WTC11 (cell line): ENCODE measurements at regions not wholly inside any gene's neighbourhood (a gene's known extent, or its start where the extent isn't known, plus 50 kb on each side); places are given as distances from the start of the nearest gene placed in this dataset.

ENCODE experiments used
- ATAC-seq: fragments of 200-7000 bp; cut with Tn5 transposase; 2 replicates; pipeline ENCODE4 v1.10.0; 2021; ENCODE audit warnings: mild to moderate bottlenecking, moderate library complexity
- CTCF ChIA-PET: fragments of 300-600 bp; sonication (Branson Sonifier 250); formaldehyde crosslinking; loops from one replicate; lab custom pipeline; 2021; ENCODE audit warnings: antibody characterized with exemption; lab: Charles Lee
- POLR2A ChIA-PET: fragments of 350-600 bp; sonication (Branson Sonifier 250); formaldehyde crosslinking; loops from one replicate; lab custom pipeline; 2021; ENCODE audit warnings: antibody characterized with exemption; lab: Charles Lee
- DNase-seq: peaks from one replicate; pipeline ENCODE4 v3.0.0; 2021; ENCODE audit warnings: low spot score
- H3K27ac Mint-ChIP-seq: 2 replicates; pipeline ENCODE4 v1.8.0; 2021; ENCODE audit warnings: mixed read lengths
- H3K27me3 Mint-ChIP-seq: 2 replicates; pipeline ENCODE4 v1.8.0; 2021; ENCODE audit warnings: low read depth, mild to moderate bottlenecking, moderate library complexity, mixed read lengths
- H3K36me3 Mint-ChIP-seq: 2 replicates; pipeline ENCODE4 v1.8.0; 2021; ENCODE audit warnings: mixed read lengths
- H3K4me1 Mint-ChIP-seq: 2 replicates; pipeline ENCODE4 v1.8.0; 2022; ENCODE audit warnings: mixed read lengths
- H3K4me3 Mint-ChIP-seq: 2 replicates; pipeline ENCODE4 v1.8.0; 2021; ENCODE audit warnings: mild to moderate bottlenecking, moderate library complexity, mixed read lengths
- H3K9me3 Mint-ChIP-seq: 2 replicates; pipeline ENCODE4 v1.8.0; 2021; ENCODE audit warnings: mixed read lengths
- CREB1 ChIP-seq: sonication (generic); formaldehyde crosslinking; IDR thresholded peaks from 2 replicates; pipeline ENCODE4 v1.8.0; 2023; ENCODE audit warnings: mild to moderate bottlenecking, missing genetic modification reagents
- EMX1 ChIP-seq: fragments of 250-450 bp; sonication (Bioruptor Pico); IDR thresholded peaks from 2 replicates; pipeline ENCODE4 v1.8.0; 2021; ENCODE audit warnings: mild to moderate bottlenecking
- FOXK1 ChIP-seq: sonication (generic); formaldehyde crosslinking; IDR thresholded peaks from 2 replicates; pipeline ENCODE4 v1.8.0; 2022; ENCODE audit warnings: mild to moderate bottlenecking, moderate library complexity, missing genetic modification reagents
- MXD4 ChIP-seq: fragments of 250-450 bp; sonication (Bioruptor Pico); IDR thresholded peaks from 2 replicates; pipeline ENCODE4 v1.8.0; 2021; ENCODE audit warnings: mild to moderate bottlenecking, moderate library complexity, borderline replicate concordance
- NFE2L1 ChIP-seq: sonication (generic); formaldehyde crosslinking; IDR thresholded peaks from 2 replicates; pipeline ENCODE4 v1.8.1; 2023; ENCODE audit warnings: missing genetic modification reagents
- NFYB ChIP-seq: sonication (generic); formaldehyde crosslinking; conservative IDR thresholded peaks from 2 replicates; pipeline ENCODE4 v1.8.0; 2022; ENCODE audit warnings: low read depth, missing genetic modification reagents
- PRRX2 ChIP-seq: fragments of 250-450 bp; sonication (Bioruptor Pico); IDR thresholded peaks from 2 replicates; pipeline ENCODE4 v1.8.0; 2021; ENCODE audit warnings: mild to moderate bottlenecking
- SOX15 ChIP-seq: fragments of 250-450 bp; sonication (Bioruptor Pico); IDR thresholded peaks from 2 replicates; pipeline ENCODE4 v1.9.0; 2021; ENCODE audit warnings: mild to moderate bottlenecking
- SP1 ChIP-seq: sonication (generic); formaldehyde crosslinking; conservative IDR thresholded peaks from 2 replicates; pipeline ENCODE4 v1.8.1; 2022; ENCODE audit warnings: missing genetic modification reagents
- TEAD1 ChIP-seq: sonication (generic); formaldehyde crosslinking; IDR thresholded peaks from 2 replicates; pipeline ENCODE4 v1.8.0; 2022; ENCODE audit warnings: mild to moderate bottlenecking, missing genetic modification reagents
- ZNF138 ChIP-seq: sonication (generic); formaldehyde crosslinking; conservative IDR thresholded peaks from 2 replicates; pipeline ENCODE4 v1.8.1; 2022; ENCODE audit warnings: mild to moderate bottlenecking, moderate library complexity, missing genetic modification reagents
- ZNF263 ChIP-seq: sonication (generic); formaldehyde crosslinking; IDR thresholded peaks from 2 replicates; pipeline ENCODE4 v1.8.1; 2022; ENCODE audit warnings: low read depth, mild to moderate bottlenecking, moderate library complexity, missing genetic modification reagents
- ZNF416 ChIP-seq: fragments of 250-450 bp; sonication (Bioruptor Pico); IDR thresholded peaks from 2 replicates; pipeline ENCODE4 v1.9.0; 2021; ENCODE audit warnings: mild to moderate bottlenecking, inconsistent platforms
- ZNF671 ChIP-seq: fragments of 250-450 bp; sonication (Bioruptor Pico); IDR thresholded peaks from 2 replicates; pipeline ENCODE4 v1.8.0; 2021; ENCODE audit warnings: mild to moderate bottlenecking
- TF ChIP-seq, protein P1 (sequence below): sonication (generic); formaldehyde crosslinking; IDR thresholded peaks from 2 replicates; pipeline ENCODE4 v1.8.1; 2022; ENCODE audit warnings: missing genetic modification reagents, borderline replicate concordance
- TF ChIP-seq, protein P2 (sequence below): sonication (generic); formaldehyde crosslinking; conservative IDR thresholded peaks from 2 replicates; pipeline ENCODE4 v1.8.1; 2022; ENCODE audit warnings: mild to moderate bottlenecking, missing genetic modification reagents
- TF ChIP-seq, protein P3 (sequence below): fragments of 250-450 bp; sonication (Bioruptor Pico); IDR thresholded peaks from 2 replicates; pipeline ENCODE4 v1.9.0; 2021; ENCODE audit warnings: moderate library complexity, mild to moderate bottlenecking, inconsistent platforms, borderline replicate concordance
- TF ChIP-seq, protein P4 (sequence below): sonication (generic); formaldehyde crosslinking; IDR thresholded peaks from 2 replicates; pipeline ENCODE4 v1.8.0; 2023; ENCODE audit warnings: missing genetic modification reagents
- TF ChIP-seq, protein P5 (sequence below): fragments of 250-450 bp; sonication (Bioruptor Pico); conservative IDR thresholded peaks from 2 replicates; pipeline ENCODE4 v1.9.0; 2021; ENCODE audit warnings: mild to moderate bottlenecking
- TF ChIP-seq, protein P6 (sequence below): fragments of 250-450 bp; sonication (Bioruptor Pico); IDR thresholded peaks from 2 replicates; pipeline ENCODE4 v1.9.0; 2021; ENCODE audit warnings: mild to moderate bottlenecking
- TF ChIP-seq, protein P7 (sequence below): sonication (generic); formaldehyde crosslinking; IDR thresholded peaks from 2 replicates; pipeline ENCODE4 v1.8.1; 2022; ENCODE audit warnings: low read depth, missing genetic modification reagents, borderline replicate concordance
- TF ChIP-seq, protein P8 (sequence below): fragments of 250-450 bp; sonication (Bioruptor Pico); IDR thresholded peaks from 2 replicates; pipeline ENCODE4 v1.8.0; 2021; ENCODE audit warnings: mild to moderate bottlenecking
- TF ChIP-seq, protein P9 (sequence below): sonication (generic); formaldehyde crosslinking; conservative IDR thresholded peaks from 2 replicates; pipeline ENCODE4 v1.8.1; 2023; ENCODE audit warnings: mild to moderate bottlenecking, low read depth, missing genetic modification reagents, moderate library complexity

DNA sequence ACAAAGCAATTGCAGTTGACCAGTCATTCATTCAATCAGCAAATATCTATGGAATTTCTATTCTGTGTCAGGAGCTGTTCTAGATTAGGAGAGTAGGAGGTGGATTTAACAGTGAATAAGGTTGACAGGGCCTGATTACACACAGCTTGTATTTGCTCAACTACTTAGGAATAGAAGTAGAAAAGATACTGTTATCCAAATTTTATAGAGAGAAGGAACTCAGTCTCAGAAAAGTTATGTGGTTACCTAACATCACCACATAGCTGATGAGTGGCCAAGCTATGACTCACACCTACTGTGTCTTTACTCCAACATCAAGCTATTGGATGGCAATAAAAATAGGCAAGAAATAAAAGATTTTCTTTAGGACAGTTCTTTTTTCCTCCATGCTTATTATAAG lies 374.8 kb downstream of the RMST start (continued):
- TF ChIP-seq, protein P1, sequence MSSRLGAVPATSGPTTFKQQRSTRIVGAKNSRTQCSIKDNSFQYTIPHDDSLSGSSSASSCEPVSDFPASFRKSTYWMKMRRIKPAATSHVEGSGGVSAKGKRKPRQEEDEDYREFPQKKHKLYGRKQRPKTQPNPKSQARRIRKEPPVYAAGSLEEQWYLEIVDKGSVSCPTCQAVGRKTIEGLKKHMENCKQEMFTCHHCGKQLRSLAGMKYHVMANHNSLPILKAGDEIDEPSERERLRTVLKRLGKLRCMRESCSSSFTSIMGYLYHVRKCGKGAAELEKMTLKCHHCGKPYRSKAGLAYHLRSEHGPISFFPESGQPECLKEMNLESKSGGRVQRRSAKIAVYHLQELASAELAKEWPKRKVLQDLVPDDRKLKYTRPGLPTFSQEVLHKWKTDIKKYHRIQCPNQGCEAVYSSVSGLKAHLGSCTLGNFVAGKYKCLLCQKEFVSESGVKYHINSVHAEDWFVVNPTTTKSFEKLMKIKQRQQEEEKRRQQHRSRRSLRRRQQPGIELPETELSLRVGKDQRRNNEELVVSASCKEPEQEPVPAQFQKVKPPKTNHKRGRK (CRISPR knock-in tag): no peak
- TF ChIP-seq TEAD1 (CRISPR knock-in tag): no peak
- TF ChIP-seq, protein P2, sequence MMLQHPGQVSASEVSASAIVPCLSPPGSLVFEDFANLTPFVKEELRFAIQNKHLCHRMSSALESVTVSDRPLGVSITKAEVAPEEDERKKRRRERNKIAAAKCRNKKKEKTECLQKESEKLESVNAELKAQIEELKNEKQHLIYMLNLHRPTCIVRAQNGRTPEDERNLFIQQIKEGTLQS (CRISPR knock-in tag): no peak
- TF ChIP-seq, protein P3, sequence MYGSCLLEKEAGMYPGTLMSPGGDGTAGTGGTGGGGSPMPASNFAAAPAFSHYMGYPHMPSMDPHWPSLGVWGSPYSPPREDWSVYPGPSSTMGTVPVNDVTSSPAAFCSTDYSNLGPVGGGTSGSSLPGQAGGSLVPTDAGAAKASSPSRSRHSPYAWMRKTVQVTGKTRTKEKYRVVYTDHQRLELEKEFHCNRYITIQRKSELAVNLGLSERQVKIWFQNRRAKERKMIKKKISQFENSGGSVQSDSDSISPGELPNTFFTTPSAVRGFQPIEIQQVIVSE: no peak
- TF ChIP-seq PRRX2 (CRISPR knock-in tag): no peak
- TF ChIP-seq, all 79 proteins: peak for 0

DNA sequence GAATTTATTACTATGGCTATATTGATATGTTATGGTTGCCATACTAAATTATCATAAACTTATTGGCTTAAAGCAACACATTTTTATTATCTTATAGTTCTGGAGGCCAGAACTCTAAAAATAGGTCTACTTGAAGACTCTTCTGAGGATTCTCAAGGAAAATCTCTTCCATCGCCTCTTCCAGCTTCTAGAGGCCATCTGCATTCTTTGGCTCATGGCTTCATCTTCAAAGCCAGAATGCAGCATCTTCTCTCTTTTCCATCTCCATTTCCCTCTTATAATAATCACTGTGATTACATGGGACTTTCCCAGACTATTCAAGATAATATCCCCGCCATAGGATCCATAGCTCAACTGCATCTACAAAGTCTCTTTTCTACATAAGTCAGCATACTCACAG lies 385.4 kb downstream of the RMST start:
- POLR2A ChIA-PET: no interaction called here
- CTCF ChIA-PET: no interaction called here
- no peak overlapping the region for H3K27ac Mint-ChIP-seq
- H3K27me3 Mint-ChIP-seq: no peaks in the 10 kb centered on the region
- no peaks in the 10 kb centered on the region for H3K36me3 Mint-ChIP-seq
- ATAC-seq (no peak), DNase-seq (no peak)
- H3K9me3 Mint-ChIP-seq: peaks cover 12% of the 10 kb centered on the region
- no peak overlapping the region for H3K4me3 Mint-ChIP-seq
- no peak for TF ChIP-seq FOXK1
- no peak for TF ChIP-seq SOX15 (CRISPR knock-in tag)
- no peak for TF ChIP-seq ZNF138
- TF ChIP-seq, all 79 proteins: peak for 0
- peaks cover 12% of the 10 kb centered on the region for H3K4me1 Mint-ChIP-seq

DNA sequence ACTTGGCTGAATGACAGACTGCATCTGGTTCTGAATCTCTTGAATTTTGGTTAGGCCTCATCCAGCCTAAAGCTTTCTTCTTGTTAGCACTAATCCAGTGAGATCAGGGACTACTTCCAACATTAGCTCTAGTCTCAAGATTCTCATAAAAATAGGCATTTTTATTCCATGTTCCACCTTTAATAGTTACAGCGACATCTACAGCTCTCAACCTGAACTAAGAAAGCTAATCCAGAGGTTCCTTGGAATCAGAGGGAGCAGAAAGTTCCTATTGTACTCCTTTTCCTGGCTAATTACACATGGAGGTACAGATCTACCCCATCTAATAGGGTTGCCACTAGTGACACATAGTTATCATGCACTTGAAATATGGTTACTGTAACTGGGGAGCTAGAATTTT lies 391.9 kb downstream of the RMST start:
- POLR2A ChIA-PET: interaction anchor here (0.7 kb wide), 1 partner anchor 258 kb away, joined by 4 read pairs; no protein-coding TSS in a partner anchor
- Mint-ChIP-seq H3K4me3 (no peak overlapping the region), H3K9me3 (peaks cover 12% of the 10 kb centered on the region), H3K27me3 (no peaks in the 10 kb centered on the region), H3K27ac (no peak overlapping the region), H3K4me1 (peaks cover 12% of the 10 kb centered on the region), H3K36me3 (no peaks in the 10 kb centered on the region)
- CTCF ChIA-PET: no interaction called here
- DNase-seq (no peak), ATAC-seq (no peak)
- TF ChIP-seq EMX1 (CRISPR knock-in tag) (no peak), ZNF671 (no peak), MXD4 (CRISPR knock-in tag) (no peak), ZNF416 (CRISPR knock-in tag) (no peak), ZNF263 (CRISPR knock-in tag) (no peak), SP1 (CRISPR knock-in tag) (no peak), CREB1 (CRISPR knock-in tag) (no peak), NFE2L1 (CRISPR knock-in tag) (no peak), NFYB (CRISPR knock-in tag) (no peak)
- TF ChIP-seq, protein P4, sequence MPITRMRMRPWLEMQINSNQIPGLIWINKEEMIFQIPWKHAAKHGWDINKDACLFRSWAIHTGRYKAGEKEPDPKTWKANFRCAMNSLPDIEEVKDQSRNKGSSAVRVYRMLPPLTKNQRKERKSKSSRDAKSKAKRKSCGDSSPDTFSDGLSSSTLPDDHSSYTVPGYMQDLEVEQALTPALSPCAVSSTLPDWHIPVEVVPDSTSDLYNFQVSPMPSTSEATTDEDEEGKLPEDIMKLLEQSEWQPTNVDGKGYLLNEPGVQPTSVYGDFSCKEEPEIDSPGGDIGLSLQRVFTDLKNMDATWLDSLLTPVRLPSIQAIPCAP: no peak
- TF ChIP-seq, protein P5, sequence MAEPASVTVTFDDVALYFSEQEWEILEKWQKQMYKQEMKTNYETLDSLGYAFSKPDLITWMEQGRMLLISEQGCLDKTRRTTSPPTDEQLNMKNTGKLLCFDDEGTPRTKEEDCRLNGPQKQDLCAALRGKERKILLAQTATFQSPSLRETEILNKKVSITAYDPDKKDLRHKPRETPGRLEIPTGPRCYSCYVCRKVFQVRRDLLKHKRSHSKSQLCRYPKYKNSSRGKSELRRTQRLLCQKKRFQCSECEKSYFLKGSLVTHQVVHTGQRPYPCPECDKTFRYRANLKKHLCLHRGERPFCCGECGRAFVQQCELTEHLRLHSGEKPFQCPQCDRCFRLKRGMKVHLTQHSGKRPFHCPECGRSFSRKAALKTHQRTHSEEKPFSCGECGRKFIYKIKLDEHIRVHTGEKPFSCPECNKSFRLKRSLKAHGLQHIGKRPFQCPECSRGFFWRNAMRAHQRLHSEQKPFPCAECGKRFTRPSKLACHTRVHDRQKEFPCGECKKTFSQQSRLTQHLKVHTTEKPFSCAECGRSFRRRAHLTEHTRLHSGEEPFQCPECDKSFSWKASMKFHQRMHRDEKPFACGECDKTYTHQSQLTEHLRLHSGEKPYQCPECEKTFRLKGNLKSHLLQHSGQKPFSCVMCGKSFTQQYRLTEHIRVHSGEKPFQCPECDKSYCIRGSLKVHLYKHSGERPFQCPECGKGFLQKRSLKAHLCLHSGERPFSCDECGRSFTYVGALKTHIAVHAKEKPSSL (CRISPR knock-in tag): no peak
- TF ChIP-seq, protein P6, sequence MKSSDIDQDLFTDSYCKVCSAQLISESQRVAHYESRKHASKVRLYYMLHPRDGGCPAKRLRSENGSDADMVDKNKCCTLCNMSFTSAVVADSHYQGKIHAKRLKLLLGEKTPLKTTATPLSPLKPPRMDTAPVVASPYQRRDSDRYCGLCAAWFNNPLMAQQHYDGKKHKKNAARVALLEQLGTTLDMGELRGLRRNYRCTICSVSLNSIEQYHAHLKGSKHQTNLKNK (CRISPR knock-in tag): no peak
- TF ChIP-seq, protein P7, sequence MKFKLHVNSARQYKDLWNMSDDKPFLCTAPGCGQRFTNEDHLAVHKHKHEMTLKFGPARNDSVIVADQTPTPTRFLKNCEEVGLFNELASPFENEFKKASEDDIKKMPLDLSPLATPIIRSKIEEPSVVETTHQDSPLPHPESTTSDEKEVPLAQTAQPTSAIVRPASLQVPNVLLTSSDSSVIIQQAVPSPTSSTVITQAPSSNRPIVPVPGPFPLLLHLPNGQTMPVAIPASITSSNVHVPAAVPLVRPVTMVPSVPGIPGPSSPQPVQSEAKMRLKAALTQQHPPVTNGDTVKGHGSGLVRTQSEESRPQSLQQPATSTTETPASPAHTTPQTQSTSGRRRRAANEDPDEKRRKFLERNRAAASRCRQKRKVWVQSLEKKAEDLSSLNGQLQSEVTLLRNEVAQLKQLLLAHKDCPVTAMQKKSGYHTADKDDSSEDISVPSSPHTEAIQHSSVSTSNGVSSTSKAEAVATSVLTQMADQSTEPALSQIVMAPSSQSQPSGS (CRISPR knock-in tag): no peak
- TF ChIP-seq, protein P3: no peak
- TF ChIP-seq, protein P8, sequence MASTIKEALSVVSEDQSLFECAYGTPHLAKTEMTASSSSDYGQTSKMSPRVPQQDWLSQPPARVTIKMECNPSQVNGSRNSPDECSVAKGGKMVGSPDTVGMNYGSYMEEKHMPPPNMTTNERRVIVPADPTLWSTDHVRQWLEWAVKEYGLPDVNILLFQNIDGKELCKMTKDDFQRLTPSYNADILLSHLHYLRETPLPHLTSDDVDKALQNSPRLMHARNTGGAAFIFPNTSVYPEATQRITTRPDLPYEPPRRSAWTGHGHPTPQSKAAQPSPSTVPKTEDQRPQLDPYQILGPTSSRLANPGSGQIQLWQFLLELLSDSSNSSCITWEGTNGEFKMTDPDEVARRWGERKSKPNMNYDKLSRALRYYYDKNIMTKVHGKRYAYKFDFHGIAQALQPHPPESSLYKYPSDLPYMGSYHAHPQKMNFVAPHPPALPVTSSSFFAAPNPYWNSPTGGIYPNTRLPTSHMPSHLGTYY (CRISPR knock-in tag): no peak
- TF ChIP-seq, protein P9, sequence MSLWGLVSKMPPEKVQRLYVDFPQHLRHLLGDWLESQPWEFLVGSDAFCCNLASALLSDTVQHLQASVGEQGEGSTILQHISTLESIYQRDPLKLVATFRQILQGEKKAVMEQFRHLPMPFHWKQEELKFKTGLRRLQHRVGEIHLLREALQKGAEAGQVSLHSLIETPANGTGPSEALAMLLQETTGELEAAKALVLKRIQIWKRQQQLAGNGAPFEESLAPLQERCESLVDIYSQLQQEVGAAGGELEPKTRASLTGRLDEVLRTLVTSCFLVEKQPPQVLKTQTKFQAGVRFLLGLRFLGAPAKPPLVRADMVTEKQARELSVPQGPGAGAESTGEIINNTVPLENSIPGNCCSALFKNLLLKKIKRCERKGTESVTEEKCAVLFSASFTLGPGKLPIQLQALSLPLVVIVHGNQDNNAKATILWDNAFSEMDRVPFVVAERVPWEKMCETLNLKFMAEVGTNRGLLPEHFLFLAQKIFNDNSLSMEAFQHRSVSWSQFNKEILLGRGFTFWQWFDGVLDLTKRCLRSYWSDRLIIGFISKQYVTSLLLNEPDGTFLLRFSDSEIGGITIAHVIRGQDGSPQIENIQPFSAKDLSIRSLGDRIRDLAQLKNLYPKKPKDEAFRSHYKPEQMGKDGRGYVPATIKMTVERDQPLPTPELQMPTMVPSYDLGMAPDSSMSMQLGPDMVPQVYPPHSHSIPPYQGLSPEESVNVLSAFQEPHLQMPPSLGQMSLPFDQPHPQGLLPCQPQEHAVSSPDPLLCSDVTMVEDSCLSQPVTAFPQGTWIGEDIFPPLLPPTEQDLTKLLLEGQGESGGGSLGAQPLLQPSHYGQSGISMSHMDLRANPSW: no peak
